Body of pancreas (tissue), 4 donors: ENCODE measurements at regions not wholly inside any gene's neighbourhood (a gene's known extent, or its start where the extent isn't known, plus 50 kb on each side); places are given as distances from the start of the nearest gene placed in this dataset.

ENCODE experiments used
- ATAC-seq: fragments of 150-250 bp; one replicate; pipeline ENCODE4 v1.9.1; 2016
- DNase-seq, 4 donors: peaks; one replicate each; pipeline ENCODE4 v3.0.0-alpha.2; 2019
- H3K27ac ChIP-seq, 4 donors: fragments of 200-600 bp; sonication (generic); 1 replicate in 3 of 4; 2 replicates in 1 of 4; pipeline versions ENCODE4 v1.5.1 to v1.6.1; 2016 to 2019; ENCODE audit warnings: mild to moderate bottlenecking in 1 of 4, mixed read lengths in 1 of 4, moderate library complexity in 1 of 4
- H3K27me3 ChIP-seq, 2 donors: fragments of 200-600 bp; sonication (generic); one replicate each; pipeline ENCODE4 v1.6.0; 2016; ENCODE audit warnings: mild to moderate bottlenecking in 1 of 2
- H3K36me3 ChIP-seq, 2 donors: fragments of 200-600 bp; sonication (generic); replicated peaks in 1 of 2; 2 replicates each; pipeline ENCODE4 v1.5.1; 2016; ENCODE audit warnings: low read depth in 2 of 2; ENCODE audit not compliant: insufficient read depth in 1 of 2
- H3K4me1 ChIP-seq: fragments of 200-600 bp; sonication (generic); one replicate; pipeline ENCODE4 v1.6.0; 2016
- H3K4me3 ChIP-seq, 2 donors: fragments of 200-600 bp; sonication (generic); 1 replicate in 1 of 2; 2 replicates in 1 of 2; pipeline ENCODE4 v1.5.1; 2016 to 2019
- H3K9me3 ChIP-seq, 3 donors: fragments of 200-600 bp; sonication (generic); 1 replicate in 2 of 3; 2 replicates in 1 of 3; pipeline ENCODE4 v1.5.1; 2016
- CTCF ChIP-seq, 7 experiments: fragments of 450-650 bp in 4 of 7; fragments of 200-600 bp in 3 of 7; sonication (generic) in 3 of 7; IDR thresholded peaks; one replicate each; pipeline ENCODE4 v1.5.1; 2016 to 2019; ENCODE audit warnings: antibody characterized with exemption in 7 of 7
- POLR2A ChIP-seq, 3 donors: fragments of 450-650 bp; IDR thresholded peaks; one replicate each; pipeline ENCODE4 v1.6.1; 2016; ENCODE audit warnings: antibody characterized with exemption in 3 of 3, mild to moderate bottlenecking in 2 of 3
- WGBS, 2 donors: methylation state at CpG; one replicate each; pipeline ENCODE4 v1.1.5; 2017; 5-methylcytosine and 5-hydroxymethylcytosine counted together
- intact Hi-C: fragments of 100-400 bp; cut with DNase I; formaldehyde crosslinking; loops from one replicate; pipeline ENCODE4 v1.15.1; 2023

- ATAC-seq (no peak), DNase-seq (peak in 1 of 4 donors; percentile 10)
- H3K4me3 ChIP-seq, result no peak overlapping the region
- no peaks in the 10 kb centered on the region for H3K9me3 ChIP-seq
- 57 to 100% methylated on average over 1 to 3 of the region's 3 CpGs for WGBS, 2 donors
- peaks cover 9% of the 10 kb centered on the region for H3K4me1 ChIP-seq
- H3K36me3 ChIP-seq, result no peaks in the 10 kb centered on the region
- H3K27me3 ChIP-seq, result no peaks in the 10 kb centered on the region
- intact Hi-C loops, result no loop called here
- TF ChIP-seq POLR2A (IDR thresholded peaks at IDR 0.05) (no peak), CTCF (IDR thresholded peaks at IDR 0.05) (no peak)
- H3K27ac ChIP-seq, result no peak overlapping the region
Measured at GRCh38 chrX:40523852-40524251, 56.9 kb upstream of the ATP6AP2 start.

- no peak for TF ChIP-seq CTCF (IDR thresholded peaks at IDR 0.05)
- TF ChIP-seq POLR2A (IDR thresholded peaks at IDR 0.05), result no peak
- Histone ChIP-seq H3K4me3 (no peak overlapping the region), H3K36me3 (no peaks in the 10 kb centered on the region), H3K9me3 (no peaks in the 10 kb centered on the region), H3K27ac (no peak overlapping the region), H3K27me3 (no peaks in the 10 kb centered on the region), H3K4me1 (peaks cover 16% of the 10 kb centered on the region)
- intact Hi-C loops, result no loop called here
- ATAC-seq (no peak), DNase-seq (no peak)
- WGBS, 2 donors, result 21% methylated on average over 2 of the region's 11 CpGs; no CpG with 5 or more reads in 1 of the 2 donors
Measured at GRCh38 chrX:40521868-40522450, 58.8 kb upstream of the ATP6AP2 start.

- intact Hi-C loops, result no loop called here
- Histone ChIP-seq H3K36me3 (no peaks in the 10 kb centered on the region), H3K4me1 (peaks cover 9% of the 10 kb centered on the region), H3K27me3 (no peaks in the 10 kb centered on the region), H3K9me3 (no peaks in the 10 kb centered on the region), H3K4me3 (no peak overlapping the region), H3K27ac (no peak overlapping the region)
- TF ChIP-seq CTCF (IDR thresholded peaks at IDR 0.05) (no peak), POLR2A (IDR thresholded peaks at IDR 0.05) (no peak)
- no peak for DNase-seq
- WGBS, 2 donors, result 59 to 76% methylated on average over 7 to 8 of the region's 8 CpGs
- ATAC-seq, result no peak
Measured at GRCh38 chrX:40514376-40514775, 66.4 kb upstream of the ATP6AP2 start.

- no peak for DNase-seq
- 70 to 75% methylated on average over 5 to 7 of the region's 7 CpGs for WGBS, 2 donors
- no peaks in the 10 kb centered on the region for H3K36me3 ChIP-seq
- H3K9me3 ChIP-seq, result no peaks in the 10 kb centered on the region
- no peak for TF ChIP-seq POLR2A (IDR thresholded peaks at IDR 0.05)
- no peak for TF ChIP-seq CTCF (IDR thresholded peaks at IDR 0.05)
- peaks cover 8% of the 10 kb centered on the region for H3K4me1 ChIP-seq
- no peak overlapping the region for H3K27ac ChIP-seq
- no peak overlapping the region for H3K4me3 ChIP-seq
- no peaks in the 10 kb centered on the region for H3K27me3 ChIP-seq
- no peak for ATAC-seq
- intact Hi-C loops, result no loop called here
Measured at GRCh38 chrX:40513835-40514234, 66.9 kb upstream of the ATP6AP2 start.

- Histone ChIP-seq H3K4me1 (no peaks in the 10 kb centered on the region), H3K9me3 (no peaks in the 10 kb centered on the region), H3K27ac (no peak overlapping the region), H3K4me3 (no peak overlapping the region), H3K36me3 (no peaks in the 10 kb centered on the region), H3K27me3 (no peaks in the 10 kb centered on the region)
- TF ChIP-seq CTCF (IDR thresholded peaks at IDR 0.05), result no peak
- TF ChIP-seq POLR2A (IDR thresholded peaks at IDR 0.05), result no peak
- intact Hi-C loops, result no loop called here
- DNase-seq, result peak in 1 of 4 donors; percentile 3
- no peak for ATAC-seq
- 40 to 84% methylated on average over 2 to 3 of the region's 5 CpGs for WGBS, 2 donors
Measured at GRCh38 chrX:40513012-40513411, 67.8 kb upstream of the ATP6AP2 start.
